Urinary bladder (tissue), 3 donors: ENCODE measurements at regions not wholly inside any gene's neighbourhood (a gene's known extent, or its start where the extent isn't known, plus 50 kb on each side); places are given as distances from the start of the nearest gene placed in this dataset.

Experiments used
- DNase-seq: peaks from one replicate; pipeline ENCODE4 v3.0.0-alpha.2; 2015; ENCODE audit errors: extremely low spot score
- H3K27ac ChIP-seq: one replicate; pipeline ENCODE4 v1.5.1; 2013; ENCODE audit warnings: low read depth, mild to moderate bottlenecking, moderate library complexity
- H3K36me3 ChIP-seq: one replicate; pipeline ENCODE4 v1.6.1; 2013; ENCODE audit warnings: mild to moderate bottlenecking, moderate library complexity; ENCODE audit not compliant: insufficient read depth
- H3K4me1 ChIP-seq: one replicate; pipeline ENCODE4 v1.6.1; 2013; ENCODE audit warnings: mild to moderate bottlenecking, moderate library complexity; ENCODE audit not compliant: insufficient read depth
- H3K4me3 ChIP-seq: one replicate; pipeline ENCODE4 v1.5.1; 2013; ENCODE audit warnings: low read depth, low read length
- WGBS: extraction: QIAGEN DNeasy Blood & Tissue Kit; methylation state at CpG from one replicate; pipeline ENCODE4 v1.1.7; 2013; 5-methylcytosine and 5-hydroxymethylcytosine counted together
- donor health status: healthy with polysubstance abuse.
- donor health status: healthy.

GRCh38 chr17:73958453-73958852, 245.0 kb upstream of the RPL38 start:
- no peaks in the 10 kb centered on the region for H3K36me3 ChIP-seq
- H3K27ac ChIP-seq: no peak overlapping the region
- H3K4me1 ChIP-seq: no peaks in the 10 kb centered on the region
- no peak for DNase-seq
- 66% methylated on average over 4 of the region's 4 CpGs for WGBS
- no peak overlapping the region for H3K4me3 ChIP-seq

- Histone ChIP-seq H3K36me3 (no peaks in the 10 kb centered on the region), H3K4me3 (no peak overlapping the region), H3K4me1 (no peaks in the 10 kb centered on the region), H3K27ac (no peak overlapping the region)
- no peak for DNase-seq
Observed at GRCh38 chr17:73960469-73960868, 243.0 kb upstream of the RPL38 start.

GRCh38 chr17:73962308-73962707, 241.2 kb upstream of the RPL38 start:
- no peaks in the 10 kb centered on the region for H3K4me1 ChIP-seq
- WGBS: 33% methylated on average over 2 of the region's 2 CpGs
- H3K27ac ChIP-seq: no peak overlapping the region
- no peak for DNase-seq
- no peaks in the 10 kb centered on the region for H3K36me3 ChIP-seq
- H3K4me3 ChIP-seq: no peak overlapping the region

- H3K4me1 ChIP-seq: no peaks in the 10 kb centered on the region
- DNase-seq: no peak
- H3K36me3 ChIP-seq: no peaks in the 10 kb centered on the region
- WGBS: 69% methylated on average over 3 of the region's 3 CpGs
- no peak overlapping the region for H3K27ac ChIP-seq
- H3K4me3 ChIP-seq: no peak overlapping the region
Observed at GRCh38 chr17:73968680-73969079, 234.8 kb upstream of the RPL38 start.

- H3K36me3 ChIP-seq: no peaks in the 10 kb centered on the region
- no peak for DNase-seq
- WGBS: 60% methylated on average over 7 of the region's 7 CpGs
- H3K4me3 ChIP-seq: no peak overlapping the region
- no peak overlapping the region for H3K27ac ChIP-seq
- H3K4me1 ChIP-seq: no peaks in the 10 kb centered on the region
Observed at GRCh38 chr17:73969956-73970355, 233.5 kb upstream of the RPL38 start.

GRCh38 chr17:73971127-73971526, 232.4 kb upstream of the RPL38 start:
- no peaks in the 10 kb centered on the region for H3K4me1 ChIP-seq
- DNase-seq: no peak
- no peaks in the 10 kb centered on the region for H3K36me3 ChIP-seq
- 76% methylated on average over 4 of the region's 4 CpGs for WGBS
- H3K4me3 ChIP-seq: no peak overlapping the region
- no peak overlapping the region for H3K27ac ChIP-seq

- 92% methylated on average over 10 of the region's 10 CpGs for WGBS
- Histone ChIP-seq H3K4me1 (no peaks in the 10 kb centered on the region), H3K27ac (no peak overlapping the region), H3K4me3 (no peak overlapping the region), H3K36me3 (no peaks in the 10 kb centered on the region)
- DNase-seq: no peak
Observed at GRCh38 chr17:73972056-73972455, 231.4 kb upstream of the RPL38 start.

GRCh38 chr17:73972901-73973300, 230.6 kb upstream of the RPL38 start:
- DNase-seq: no peak
- 70% methylated on average over 6 of the region's 6 CpGs for WGBS
- H3K4me1 ChIP-seq: no peaks in the 10 kb centered on the region

GRCh38 chr17:73973586-73974409, 229.7 kb upstream of the RPL38 start:
- 54% methylated on average over 16 of the region's 16 CpGs for WGBS
- Histone ChIP-seq H3K4me1 (no peaks in the 10 kb centered on the region), H3K4me3 (no peak overlapping the region), H3K36me3 (no peaks in the 10 kb centered on the region), H3K27ac (no peak overlapping the region)
- no peak for DNase-seq

More at GRCh38 chr17:73972901-73973300, 230.6 kb upstream of the RPL38 start:
- Histone ChIP-seq H3K36me3 (no peaks in the 10 kb centered on the region), H3K4me3 (no peak overlapping the region), H3K27ac (no peak overlapping the region)

- H3K4me3 ChIP-seq: no peak overlapping the region
- H3K27ac ChIP-seq: no peak overlapping the region
- no peaks in the 10 kb centered on the region for H3K4me1 ChIP-seq
- DNase-seq: no peak
- no peaks in the 10 kb centered on the region for H3K36me3 ChIP-seq
- 89% methylated on average over 1 of the region's 1 CpG for WGBS
Observed at GRCh38 chr17:73974536-73974935, 228.9 kb upstream of the RPL38 start.

- 85% methylated on average over 1 of the region's 1 CpG for WGBS
- no peak for DNase-seq
Observed at GRCh38 chr17:73976147-73976546, 227.3 kb upstream of the RPL38 start.

GRCh38 chr17:73976676-73977521, 226.6 kb upstream of the RPL38 start:
- Histone ChIP-seq H3K4me3 (no peak overlapping the region), H3K4me1 (no peaks in the 10 kb centered on the region), H3K27ac (no peak overlapping the region), H3K36me3 (no peaks in the 10 kb centered on the region)
- no peak for DNase-seq
- WGBS: 63% methylated on average over 19 of the region's 19 CpGs

More at GRCh38 chr17:73976147-73976546, 227.3 kb upstream of the RPL38 start:
- H3K4me3 ChIP-seq: no peak overlapping the region
- H3K27ac ChIP-seq: no peak overlapping the region
- no peaks in the 10 kb centered on the region for H3K4me1 ChIP-seq
- no peaks in the 10 kb centered on the region for H3K36me3 ChIP-seq

GRCh38 chr17:73980517-73980916, 223.0 kb upstream of the RPL38 start:
- Histone ChIP-seq H3K4me1 (no peaks in the 10 kb centered on the region), H3K27ac (no peak overlapping the region), H3K4me3 (no peak overlapping the region), H3K36me3 (no peaks in the 10 kb centered on the region)
- no peak for DNase-seq
- 74% methylated on average over 3 of the region's 3 CpGs for WGBS

- H3K36me3 ChIP-seq: no peaks in the 10 kb centered on the region
- H3K4me3 ChIP-seq: no peak overlapping the region
- H3K27ac ChIP-seq: no peak overlapping the region
- H3K4me1 ChIP-seq: no peaks in the 10 kb centered on the region
- DNase-seq: no peak
- 73% methylated on average over 8 of the region's 8 CpGs for whole genome bisulfite sequencing
Observed at GRCh38 chr17:73982871-73983270, 220.6 kb upstream of the RPL38 start.
